ENCODE measurements at regions not wholly inside any gene's neighbourhood (a gene's known extent, or its start where the extent isn't known, plus 50 kb on each side); places are given as distances from the start of the nearest gene placed in this dataset.

DNA sequence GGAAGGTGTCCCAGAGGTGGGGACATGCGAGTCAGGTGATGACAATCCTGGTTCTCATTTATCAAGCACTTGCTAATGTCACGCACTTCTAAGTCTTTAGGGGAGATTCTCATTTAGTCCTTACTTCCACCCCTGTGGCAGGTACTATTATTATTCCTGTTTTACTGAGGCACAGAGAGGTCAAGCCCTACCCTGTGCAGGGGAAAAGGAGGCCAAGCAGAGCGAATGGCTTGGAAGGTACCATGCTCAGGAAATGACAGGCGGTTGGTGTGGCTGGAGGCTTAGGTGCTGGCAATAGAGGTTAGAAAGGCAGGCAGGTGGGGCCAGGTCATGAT lies 268.9 kb downstream of the UACA start:
- Histone ChIP-seq H3K27ac (no peak overlapping the region), H3K4me3 (ENCODE audit: low read depth, low read length) (no peak overlapping the region), H3K27me3 (ENCODE audit: control insufficient read depth, insufficient read depth, low read length) (no peaks in the 10 kb centered on the region), H3K4me1 (no peaks in the 10 kb centered on the region), H3K36me3 (ENCODE audit: control insufficient read depth, insufficient read depth, low read length) (no peaks in the 10 kb centered on the region), H3K9me3 (ENCODE audit: control insufficient read depth, low read length) (no peaks in the 10 kb centered on the region), H3K4me2 (ENCODE audit: low read length) (no peak overlapping the region), H3K9ac (no peak overlapping the region), H3K79me2 (no peaks in the 10 kb centered on the region), H2AFZ (no peak overlapping the region)
- TF ChIP-seq, protein P1, sequence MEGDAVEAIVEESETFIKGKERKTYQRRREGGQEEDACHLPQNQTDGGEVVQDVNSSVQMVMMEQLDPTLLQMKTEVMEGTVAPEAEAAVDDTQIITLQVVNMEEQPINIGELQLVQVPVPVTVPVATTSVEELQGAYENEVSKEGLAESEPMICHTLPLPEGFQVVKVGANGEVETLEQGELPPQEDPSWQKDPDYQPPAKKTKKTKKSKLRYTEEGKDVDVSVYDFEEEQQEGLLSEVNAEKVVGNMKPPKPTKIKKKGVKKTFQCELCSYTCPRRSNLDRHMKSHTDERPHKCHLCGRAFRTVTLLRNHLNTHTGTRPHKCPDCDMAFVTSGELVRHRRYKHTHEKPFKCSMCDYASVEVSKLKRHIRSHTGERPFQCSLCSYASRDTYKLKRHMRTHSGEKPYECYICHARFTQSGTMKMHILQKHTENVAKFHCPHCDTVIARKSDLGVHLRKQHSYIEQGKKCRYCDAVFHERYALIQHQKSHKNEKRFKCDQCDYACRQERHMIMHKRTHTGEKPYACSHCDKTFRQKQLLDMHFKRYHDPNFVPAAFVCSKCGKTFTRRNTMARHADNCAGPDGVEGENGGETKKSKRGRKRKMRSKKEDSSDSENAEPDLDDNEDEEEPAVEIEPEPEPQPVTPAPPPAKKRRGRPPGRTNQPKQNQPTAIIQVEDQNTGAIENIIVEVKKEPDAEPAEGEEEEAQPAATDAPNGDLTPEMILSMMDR (IDR thresholded peaks at IDR 0.05), result no peak

DNA sequence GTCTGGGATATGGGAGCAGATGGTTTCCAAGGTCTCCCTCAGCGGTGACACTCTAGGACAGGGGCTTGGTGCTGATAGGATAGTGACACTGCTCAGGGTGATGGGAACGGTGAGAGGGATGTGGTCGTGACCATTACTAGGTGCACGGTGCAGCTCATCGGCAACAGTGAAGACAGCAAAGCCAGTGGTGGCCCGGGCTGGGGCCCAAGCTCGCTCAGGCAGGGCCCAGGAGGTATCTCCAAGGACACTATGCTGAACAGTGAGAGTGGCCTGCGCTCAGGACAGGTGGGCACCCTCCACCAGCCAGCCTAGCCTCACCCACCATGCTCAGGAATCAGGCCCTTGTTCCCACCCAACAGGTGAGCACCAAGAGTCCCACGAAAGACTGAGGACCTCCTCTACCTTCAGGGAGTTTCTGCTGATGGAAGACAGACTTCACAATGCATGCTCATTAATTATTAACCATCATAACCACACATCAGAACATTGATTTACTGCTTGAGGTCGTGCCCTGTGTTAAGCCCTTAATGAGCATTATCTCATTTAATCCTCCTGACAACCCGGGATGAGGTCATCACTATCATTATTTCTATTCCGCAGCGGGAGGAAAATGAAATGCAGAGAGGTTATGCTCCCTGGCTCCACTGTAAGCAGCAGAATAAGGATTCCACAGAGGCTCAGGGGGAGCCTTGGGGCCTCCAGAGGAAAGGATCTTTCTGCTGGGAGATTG lies 269.4 kb downstream of the UACA start:
- H2AFZ ChIP-seq, result no peak overlapping the region
- no peak overlapping the region for H3K9ac ChIP-seq
- H3K27ac ChIP-seq, result no peak overlapping the region
- no peaks in the 10 kb centered on the region for H3K9me3 ChIP-seq (ENCODE audit: control insufficient read depth, low read length)
- no peaks in the 10 kb centered on the region for H3K36me3 ChIP-seq (ENCODE audit: control insufficient read depth, insufficient read depth, low read length)
- no peaks in the 10 kb centered on the region for H3K27me3 ChIP-seq (ENCODE audit: control insufficient read depth, insufficient read depth, low read length)
- TF ChIP-seq, protein P1 (IDR thresholded peaks at IDR 0.05), result no peak
- H3K4me1 ChIP-seq, result no peaks in the 10 kb centered on the region
- H3K79me2 ChIP-seq, result no peaks in the 10 kb centered on the region
- no peak overlapping the region for H3K4me2 ChIP-seq (ENCODE audit: low read length)
- H3K4me3 ChIP-seq (ENCODE audit: low read depth, low read length), result no peak overlapping the region

DNA sequence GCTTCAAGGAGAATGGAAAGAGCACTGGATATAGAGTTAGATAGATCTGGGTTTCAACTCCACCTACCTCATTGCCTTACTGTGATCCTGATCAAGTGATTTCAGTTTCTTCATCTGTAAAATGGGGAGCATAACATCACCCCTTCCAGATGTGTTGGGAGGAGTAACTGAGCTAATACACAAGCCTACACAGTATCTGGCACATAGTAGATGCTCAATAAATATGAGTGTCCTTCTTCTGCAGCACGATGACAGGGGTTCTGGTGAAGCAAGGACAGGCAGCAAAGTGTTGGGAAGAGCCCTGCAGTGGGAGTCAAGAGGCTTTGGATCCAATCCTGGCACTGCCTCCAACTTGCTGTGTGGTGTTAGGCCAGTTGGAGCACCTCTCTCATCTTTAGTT lies 270.0 kb downstream of the UACA start:
- TF ChIP-seq, protein P1 (IDR thresholded peaks at IDR 0.05), result no peak
- Histone ChIP-seq H3K79me2 (no peaks in the 10 kb centered on the region), H3K4me1 (no peaks in the 10 kb centered on the region), H3K9ac (no peak overlapping the region), H3K4me3 (ENCODE audit: low read depth, low read length) (no peak overlapping the region), H3K9me3 (ENCODE audit: control insufficient read depth, low read length) (no peaks in the 10 kb centered on the region), H3K4me2 (ENCODE audit: low read length) (no peak overlapping the region), H3K36me3 (ENCODE audit: control insufficient read depth, insufficient read depth, low read length) (no peaks in the 10 kb centered on the region), H3K27me3 (ENCODE audit: control insufficient read depth, insufficient read depth, low read length) (no peaks in the 10 kb centered on the region), H3K27ac (no peak overlapping the region), H2AFZ (no peak overlapping the region)

DNA sequence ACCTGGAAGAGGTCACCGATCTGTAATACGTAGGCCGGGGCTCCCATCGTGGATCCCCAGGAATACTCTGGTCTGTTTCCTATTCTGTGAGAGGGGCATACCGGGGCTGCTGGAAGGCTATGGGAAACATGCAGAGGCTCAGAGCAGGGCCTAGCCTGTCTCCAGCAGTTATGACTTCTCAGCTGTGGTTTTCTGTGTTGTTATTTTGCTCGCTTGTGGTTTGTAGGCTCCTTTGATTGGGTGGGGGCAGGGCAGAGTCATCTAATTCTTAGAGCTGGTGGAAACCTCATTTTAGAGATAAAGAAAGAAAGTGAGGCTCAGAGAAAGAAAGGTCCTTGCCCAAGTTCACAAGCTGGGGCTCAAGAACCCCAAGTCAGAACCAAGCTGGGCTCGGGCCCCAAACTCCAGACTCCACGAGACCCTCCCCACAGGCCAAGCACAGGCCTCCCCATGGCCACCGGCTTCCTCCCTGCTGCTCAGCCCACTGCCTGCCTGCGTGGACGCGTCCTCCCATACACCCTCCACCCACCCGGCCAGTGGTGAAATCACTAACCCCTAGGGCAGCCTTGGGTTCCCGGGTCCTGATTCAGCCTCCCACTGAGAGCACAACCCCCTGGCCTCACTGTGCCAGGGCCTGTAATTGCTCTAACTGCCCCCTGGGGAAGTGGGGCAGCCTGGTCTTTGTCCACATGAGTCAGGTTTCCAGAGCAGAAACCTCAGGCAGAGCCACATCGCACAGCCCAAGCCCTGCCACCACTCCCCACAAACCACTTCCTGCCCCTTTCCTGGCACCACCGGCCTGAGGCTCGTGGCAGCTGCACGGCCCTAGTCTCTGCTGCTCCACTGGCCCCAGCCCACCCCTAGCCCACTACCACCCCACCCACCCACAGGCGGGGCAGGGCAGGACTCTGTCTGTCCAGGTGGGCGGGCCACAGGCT lies 270.8 kb downstream of the UACA start:
- Histone ChIP-seq H3K9me3 (ENCODE audit: control insufficient read depth, low read length) (no peaks in the 10 kb centered on the region), H3K79me2 (no peaks in the 10 kb centered on the region), H3K27me3 (ENCODE audit: control insufficient read depth, insufficient read depth, low read length) (no peaks in the 10 kb centered on the region), H3K27ac (no peak overlapping the region), H3K9ac (no peak overlapping the region), H2AFZ (no peak overlapping the region), H3K36me3 (ENCODE audit: control insufficient read depth, insufficient read depth, low read length) (no peaks in the 10 kb centered on the region), H3K4me1 (no peaks in the 10 kb centered on the region), H3K4me3 (ENCODE audit: low read depth, low read length) (no peak overlapping the region), H3K4me2 (ENCODE audit: low read length) (no peak overlapping the region)
- TF ChIP-seq, protein P1 (IDR thresholded peaks at IDR 0.05), result no peak

All from parathyroid adenoma (tissue), 2 donors.